DND-41 (cell line): ENCODE measurements at regions not wholly inside any gene's neighbourhood (a gene's known extent, or its start where the extent isn't known, plus 50 kb on each side); places are given as distances from the start of the nearest gene placed in this dataset.

Experiments
- ATAC-seq: fragments of 200-7000 bp; cut with Tn5 transposase; 3 replicates; pipeline ENCODE4 v1.9.1; 2021; ENCODE audit warnings: low read depth; ENCODE audit not compliant: insufficient read depth
- DNase-seq: peaks from one replicate; pipeline ENCODE4 v3.0.0-alpha.2; 2020
- H2AFZ ChIP-seq: 2 replicates; pipeline ENCODE4 v1.6.0; 2012; ENCODE audit warnings: low read depth, low read length
- H3K27ac ChIP-seq: 2 replicates; pipeline ENCODE4 v1.5.1; 2012; ENCODE audit warnings: low read length, inconsistent platforms
- H3K27me3 ChIP-seq: fragments of 200-600 bp; sonication (generic); 2 replicates; pipeline ENCODE4 v1.6.0; 2012; ENCODE audit warnings: low read length, mild to moderate bottlenecking, inconsistent platforms; ENCODE audit not compliant: insufficient read depth, poor library complexity
- H3K36me3 ChIP-seq: 2 replicates; pipeline ENCODE4 v1.5.1; 2012; ENCODE audit warnings: low read length, inconsistent platforms; ENCODE audit not compliant: insufficient read depth
- H3K4me1 ChIP-seq: 2 replicates; pipeline ENCODE4 v1.5.1; 2012; ENCODE audit warnings: mild to moderate bottlenecking, low read length; ENCODE audit not compliant: insufficient read depth
- H3K4me2 ChIP-seq: 2 replicates; pipeline ENCODE4 v1.6.0; 2012; ENCODE audit warnings: mild to moderate bottlenecking, moderate library complexity, low read length, inconsistent platforms; ENCODE audit not compliant: insufficient read depth
- H3K4me3 ChIP-seq, 2 experiments: fragments of 200-600 bp in 1 of 2; shearing (Covaris generic) in 1 of 2; 2 replicates each; pipeline ENCODE4 v1.5.1; 2012 to 2016; ENCODE audit warnings: inconsistent platforms in 2 of 2, low read length in 2 of 2, mild to moderate bottlenecking in 2 of 2, low read depth in 1 of 2, moderate library complexity in 1 of 2
- H3K79me2 ChIP-seq: 2 replicates; pipeline ENCODE4 v1.6.0; 2012; ENCODE audit warnings: low read length, inconsistent platforms; ENCODE audit not compliant: insufficient read depth
- H3K9ac ChIP-seq: 2 replicates; pipeline ENCODE4 v1.6.0; 2012; ENCODE audit warnings: low read depth, mild to moderate bottlenecking, inconsistent platforms, low read length, moderate library complexity
- H3K9me3 ChIP-seq: 2 replicates; pipeline ENCODE4 v1.5.1; 2012; ENCODE audit warnings: low read length, moderate library complexity, mild to moderate bottlenecking, inconsistent platforms; ENCODE audit not compliant: insufficient read depth, severe bottlenecking
- H4K20me1 ChIP-seq: 2 replicates; pipeline ENCODE4 v1.6.0; 2012; ENCODE audit warnings: low read length; ENCODE audit not compliant: insufficient read depth
- EZH2 ChIP-seq: IDR thresholded peaks from 3 replicates; pipeline ENCODE4 v1.6.1; 2012; ENCODE audit warnings: borderline replicate concordance, low read depth, mild to moderate bottlenecking, moderate library complexity, low read length, inconsistent platforms; ENCODE audit not compliant: severe bottlenecking
- TF ChIP-seq, protein P1 (sequence below): IDR thresholded peaks from 2 replicates; pipeline ENCODE4 v1.5.1; 2012; ENCODE audit warnings: borderline replicate concordance, low read length, moderate library complexity, mild to moderate bottlenecking; ENCODE audit not compliant: poor library complexity, severe bottlenecking; ENCODE audit errors: extremely low read depth

DNA sequence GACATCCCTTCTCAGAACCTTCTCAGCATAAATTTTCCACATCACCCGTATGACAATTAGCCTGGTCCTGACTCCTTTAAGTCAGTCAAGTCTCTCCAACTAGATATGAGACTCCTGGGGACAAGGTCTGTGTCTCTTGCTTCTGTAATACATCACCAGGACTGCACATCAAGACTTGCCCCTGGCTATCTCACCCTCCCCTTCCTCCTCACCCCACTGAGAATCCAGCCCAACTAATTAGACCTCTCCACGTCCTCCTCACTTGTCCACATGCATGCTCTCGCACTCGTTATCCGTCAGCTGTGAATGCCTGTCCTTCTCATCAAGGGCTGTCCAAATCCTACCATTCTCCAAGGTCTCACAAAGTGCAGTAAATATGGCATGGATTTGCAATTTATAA, 542.8 kb downstream of the PTPRU start:
- H3K4me2 ChIP-seq: no peak overlapping the region
- H3K9me3 ChIP-seq: no peaks in the 10 kb centered on the region
- TF ChIP-seq, protein P1, sequence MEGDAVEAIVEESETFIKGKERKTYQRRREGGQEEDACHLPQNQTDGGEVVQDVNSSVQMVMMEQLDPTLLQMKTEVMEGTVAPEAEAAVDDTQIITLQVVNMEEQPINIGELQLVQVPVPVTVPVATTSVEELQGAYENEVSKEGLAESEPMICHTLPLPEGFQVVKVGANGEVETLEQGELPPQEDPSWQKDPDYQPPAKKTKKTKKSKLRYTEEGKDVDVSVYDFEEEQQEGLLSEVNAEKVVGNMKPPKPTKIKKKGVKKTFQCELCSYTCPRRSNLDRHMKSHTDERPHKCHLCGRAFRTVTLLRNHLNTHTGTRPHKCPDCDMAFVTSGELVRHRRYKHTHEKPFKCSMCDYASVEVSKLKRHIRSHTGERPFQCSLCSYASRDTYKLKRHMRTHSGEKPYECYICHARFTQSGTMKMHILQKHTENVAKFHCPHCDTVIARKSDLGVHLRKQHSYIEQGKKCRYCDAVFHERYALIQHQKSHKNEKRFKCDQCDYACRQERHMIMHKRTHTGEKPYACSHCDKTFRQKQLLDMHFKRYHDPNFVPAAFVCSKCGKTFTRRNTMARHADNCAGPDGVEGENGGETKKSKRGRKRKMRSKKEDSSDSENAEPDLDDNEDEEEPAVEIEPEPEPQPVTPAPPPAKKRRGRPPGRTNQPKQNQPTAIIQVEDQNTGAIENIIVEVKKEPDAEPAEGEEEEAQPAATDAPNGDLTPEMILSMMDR: no peak
- no peak for TF ChIP-seq EZH2
- H3K36me3 ChIP-seq: no peaks in the 10 kb centered on the region
- H3K9ac ChIP-seq: no peak overlapping the region
- no peak overlapping the region for H3K27ac ChIP-seq
- ATAC-seq: no peak
- no peaks in the 10 kb centered on the region for H4K20me1 ChIP-seq
- H3K27me3 ChIP-seq: no peaks in the 10 kb centered on the region
- H3K79me2 ChIP-seq: no peaks in the 10 kb centered on the region
- H3K4me3 ChIP-seq: no peak overlapping the region
- no peak for DNase-seq
- no peak overlapping the region for H2AFZ ChIP-seq
- no peaks in the 10 kb centered on the region for H3K4me1 ChIP-seq

DNA sequence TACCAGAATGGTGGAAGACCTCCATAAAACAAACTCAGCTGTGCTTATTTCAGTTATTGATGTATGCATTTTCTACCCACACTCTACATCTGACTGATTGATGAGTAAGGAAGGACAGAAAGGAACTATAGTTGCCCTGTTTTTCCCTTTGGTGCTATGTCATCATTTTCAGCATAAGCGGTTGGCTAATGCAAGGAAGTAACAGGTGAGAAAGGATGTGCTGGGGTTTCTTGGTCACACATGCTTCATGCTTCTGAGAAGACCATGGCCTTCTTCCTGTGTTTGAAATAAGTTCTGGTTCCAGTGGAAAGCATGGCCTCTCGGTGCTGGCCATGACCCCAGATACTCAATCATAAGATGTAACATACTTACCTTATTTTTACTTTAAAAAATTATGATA, 541.2 kb downstream of the PTPRU start:
- Histone ChIP-seq H3K4me3 (no peak overlapping the region), H3K36me3 (no peaks in the 10 kb centered on the region), H3K9me3 (no peaks in the 10 kb centered on the region), H3K4me2 (no peak overlapping the region), H3K79me2 (no peaks in the 10 kb centered on the region), H4K20me1 (no peaks in the 10 kb centered on the region), H3K4me1 (no peaks in the 10 kb centered on the region), H2AFZ (no peak overlapping the region), H3K27me3 (no peaks in the 10 kb centered on the region), H3K27ac (no peak overlapping the region), H3K9ac (no peak overlapping the region)
- no peak for TF ChIP-seq EZH2
- TF ChIP-seq, protein P1: no peak
- DNase-seq (no peak), ATAC-seq (no peak)

DNA sequence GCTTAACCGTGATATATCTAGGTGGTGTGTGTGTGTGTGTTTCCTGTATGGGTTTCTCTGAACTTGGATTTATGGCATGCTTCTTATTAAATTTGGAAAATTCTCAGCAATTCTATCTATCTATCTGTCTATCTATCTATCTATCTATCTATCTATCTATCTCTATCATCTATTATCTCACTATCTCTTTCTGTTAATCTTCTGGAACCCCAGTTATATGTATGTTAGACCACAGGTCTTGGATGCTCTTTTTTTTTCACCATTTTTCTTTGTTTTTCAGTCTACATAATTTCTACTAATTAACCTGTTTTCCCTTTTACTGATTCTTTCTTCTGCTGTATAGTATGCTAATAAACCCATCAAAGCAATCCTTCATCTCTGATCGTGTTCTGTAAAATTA, 538.0 kb downstream of the PTPRU start:
- no peaks in the 10 kb centered on the region for H3K9me3 ChIP-seq
- H3K9ac ChIP-seq: no peak overlapping the region
- H3K4me3 ChIP-seq: no peak overlapping the region
- TF ChIP-seq, protein P1: no peak
- TF ChIP-seq EZH2: no peak
- no peaks in the 10 kb centered on the region for H3K27me3 ChIP-seq
- H4K20me1 ChIP-seq: no peaks in the 10 kb centered on the region
- H2AFZ ChIP-seq: no peak overlapping the region
- no peak overlapping the region for H3K4me2 ChIP-seq
- DNase-seq: no peak
- H3K4me1 ChIP-seq: no peaks in the 10 kb centered on the region
- no peak for ATAC-seq
- no peak overlapping the region for H3K27ac ChIP-seq
- H3K79me2 ChIP-seq: no peaks in the 10 kb centered on the region
- no peaks in the 10 kb centered on the region for H3K36me3 ChIP-seq

DNA sequence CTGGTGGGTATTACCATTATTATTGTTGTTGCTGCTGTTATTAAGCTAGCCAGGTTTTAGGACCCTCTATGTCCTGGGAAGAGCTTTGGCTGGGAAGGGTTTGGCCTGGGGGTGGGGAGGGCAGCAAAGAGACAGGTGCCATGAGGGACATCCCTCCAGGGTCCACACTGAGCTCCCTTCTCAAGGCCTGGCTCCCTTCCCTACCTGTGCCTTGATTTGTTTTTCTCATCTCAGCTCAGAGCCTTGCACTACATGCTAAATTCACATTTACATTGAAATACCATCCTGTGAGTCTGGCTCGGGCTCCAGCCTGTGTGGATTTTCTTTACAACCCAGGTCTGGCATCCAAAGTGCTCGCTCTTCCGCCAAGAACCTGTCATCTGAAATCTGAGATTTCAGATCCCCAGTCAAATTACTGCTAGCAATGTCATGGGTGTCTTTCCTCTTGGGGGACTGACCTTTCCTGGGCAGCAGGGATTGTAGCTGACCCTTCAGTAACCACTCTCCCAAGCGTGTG, 536.3 kb downstream of the PTPRU start:
- Histone ChIP-seq H3K4me2 (no peak overlapping the region), H3K27ac (no peak overlapping the region)
- TF ChIP-seq EZH2: no peak
- TF ChIP-seq, protein P1: no peak

More for the DNA sequence above, 536.3 kb downstream of the PTPRU start:
- H3K4me1 ChIP-seq: no peaks in the 10 kb centered on the region
- no peak overlapping the region for H3K9ac ChIP-seq
- no peaks in the 10 kb centered on the region for H3K79me2 ChIP-seq
- no peak overlapping the region for H3K4me3 ChIP-seq
- H3K27me3 ChIP-seq: no peaks in the 10 kb centered on the region
- no peaks in the 10 kb centered on the region for H4K20me1 ChIP-seq
- H3K9me3 ChIP-seq: no peaks in the 10 kb centered on the region
- ATAC-seq (no peak), DNase-seq (no peak)
- H3K36me3 ChIP-seq: no peaks in the 10 kb centered on the region
- H2AFZ ChIP-seq: no peak overlapping the region
